Esophagus (tissue), 2 donors: ENCODE measurements at regions not wholly inside any gene's neighbourhood (a gene's known extent, or its start where the extent isn't known, plus 50 kb on each side); places are given as distances from the start of the nearest gene placed in this dataset.

ENCODE experiments used
- H3K27ac ChIP-seq, 2 donors: one replicate each; pipeline ENCODE4 v1.5.1; 2013; ENCODE audit warnings: low read depth in 2 of 2, mild to moderate bottlenecking in 2 of 2, inconsistent platforms in 1 of 2, low read length in 1 of 2, moderate library complexity in 1 of 2
- H3K27me3 ChIP-seq, 2 donors: one replicate each; pipeline ENCODE4 v1.6.1; 2013; ENCODE audit warnings: low read length in 2 of 2, control low read depth in 1 of 2, mild to moderate bottlenecking in 1 of 2; ENCODE audit not compliant: insufficient read depth in 2 of 2, control insufficient read depth in 1 of 2
- H3K36me3 ChIP-seq, 2 donors: one replicate each; pipeline ENCODE4 v1.6.1; 2013; ENCODE audit warnings: low read length in 1 of 2; ENCODE audit not compliant: control insufficient read depth in 2 of 2, insufficient read depth in 2 of 2
- H3K4me1 ChIP-seq, 2 donors: one replicate each; pipeline ENCODE4 v1.6.1; 2013; ENCODE audit warnings: low read length in 1 of 2; ENCODE audit not compliant: control insufficient read depth in 2 of 2, insufficient read depth in 2 of 2
- H3K4me3 ChIP-seq, 2 donors: one replicate each; pipeline ENCODE4 v1.5.1; 2013; ENCODE audit warnings: low read length in 2 of 2, mild to moderate bottlenecking in 2 of 2, low read depth in 1 of 2, moderate library complexity in 1 of 2
- H3K9me3 ChIP-seq, 2 donors: one replicate each; pipeline ENCODE4 v1.6.1; 2013; ENCODE audit warnings: mild to moderate bottlenecking in 2 of 2, low read depth in 1 of 2, low read length in 1 of 2, moderate library complexity in 1 of 2; ENCODE audit not compliant: control insufficient read depth in 2 of 2, insufficient read depth in 1 of 2
- WGBS, 2 donors: extraction: QIAGEN DNeasy Blood & Tissue Kit; methylation state at CpG; one replicate each; pipeline ENCODE4 v1.1.7; 2013; 5-methylcytosine and 5-hydroxymethylcytosine counted together
- donor health status: healthy with polysubstance abuse.
- donor health status: Bipolar disorder and iron deficiency.

GRCh38 chr6:132995009-132995408 lies 180.6 kb downstream of the RPS12 start:
- H3K27ac ChIP-seq = no peak overlapping the region
- H3K9me3 ChIP-seq = no peaks in the 10 kb centered on the region
- H3K36me3 ChIP-seq = no peaks in the 10 kb centered on the region
- H3K4me1 ChIP-seq = no peaks in the 10 kb centered on the region
- no peak overlapping the region for H3K4me3 ChIP-seq
- H3K27me3 ChIP-seq = no peaks in the 10 kb centered on the region
- WGBS, 2 donors = 92 to 94% methylated on average over 5 of the region's 5 CpGs

- no peak overlapping the region for H3K27ac ChIP-seq
- no peaks in the 10 kb centered on the region for H3K9me3 ChIP-seq
- 84 to 90% methylated on average over 3 of the region's 3 CpGs for WGBS, 2 donors
- no peaks in the 10 kb centered on the region for H3K36me3 ChIP-seq
- no peak overlapping the region for H3K4me3 ChIP-seq
- no peaks in the 10 kb centered on the region for H3K27me3 ChIP-seq
- H3K4me1 ChIP-seq = no peaks in the 10 kb centered on the region
Observed at GRCh38 chr6:132995432-132995831, 181.1 kb downstream of the RPS12 start.

GRCh38 chr6:132998418-132998817 lies 184.0 kb downstream of the RPS12 start:
- H3K9me3 ChIP-seq = no peaks in the 10 kb centered on the region
- H3K27me3 ChIP-seq = no peaks in the 10 kb centered on the region
- H3K4me3 ChIP-seq = no peak overlapping the region
- H3K27ac ChIP-seq = no peak overlapping the region
- no peaks in the 10 kb centered on the region for H3K4me1 ChIP-seq
- H3K36me3 ChIP-seq = no peaks in the 10 kb centered on the region

- no peak overlapping the region for H3K4me3 ChIP-seq
- H3K36me3 ChIP-seq = no peaks in the 10 kb centered on the region
- H3K27me3 ChIP-seq = no peaks in the 10 kb centered on the region
- H3K4me1 ChIP-seq = no peaks in the 10 kb centered on the region
- no peaks in the 10 kb centered on the region for H3K9me3 ChIP-seq
- H3K27ac ChIP-seq = no peak overlapping the region
- WGBS, 2 donors = 45 to 62% methylated on average over 2 of the region's 2 CpGs
Observed at GRCh38 chr6:133001040-133001565, 186.7 kb downstream of the RPS12 start.

- WGBS, 2 donors = 87 to 94% methylated on average over 2 of the region's 2 CpGs
- Histone ChIP-seq H3K9me3 (no peaks in the 10 kb centered on the region), H3K4me3 (no peak overlapping the region), H3K4me1 (no peaks in the 10 kb centered on the region), H3K27ac (no peak overlapping the region), H3K36me3 (no peaks in the 10 kb centered on the region), H3K27me3 (no peaks in the 10 kb centered on the region)
Observed at GRCh38 chr6:133004304-133004884, 190.0 kb downstream of the RPS12 start.

- H3K4me3 ChIP-seq = no peak overlapping the region
- no peaks in the 10 kb centered on the region for H3K4me1 ChIP-seq
- no peaks in the 10 kb centered on the region for H3K9me3 ChIP-seq
- 63% methylated on average over 1 of the region's 1 CpG for WGBS, 2 donors
- H3K27ac ChIP-seq = no peak overlapping the region
- no peaks in the 10 kb centered on the region for H3K36me3 ChIP-seq
- no peaks in the 10 kb centered on the region for H3K27me3 ChIP-seq
Observed at GRCh38 chr6:133012774-133013173, 198.4 kb downstream of the RPS12 start.

GRCh38 chr6:133016631-133017030 lies 202.3 kb downstream of the RPS12 start:
- Histone ChIP-seq H3K4me3 (no peak overlapping the region), H3K4me1 (no peaks in the 10 kb centered on the region)
- 63 to 77% methylated on average over 5 of the region's 5 CpGs for WGBS, 2 donors

GRCh38 chr6:133017581-133017980 lies 203.2 kb downstream of the RPS12 start:
- 45 to 54% methylated on average over 5 of the region's 5 CpGs for WGBS, 2 donors
- Histone ChIP-seq H3K27ac (no peak overlapping the region), H3K36me3 (no peaks in the 10 kb centered on the region), H3K4me3 (no peak overlapping the region), H3K27me3 (no peaks in the 10 kb centered on the region), H3K9me3 (no peaks in the 10 kb centered on the region), H3K4me1 (no peaks in the 10 kb centered on the region)

More at GRCh38 chr6:133016631-133017030, 202.3 kb downstream of the RPS12 start:
- Histone ChIP-seq H3K9me3 (no peaks in the 10 kb centered on the region), H3K27ac (no peak overlapping the region), H3K27me3 (no peaks in the 10 kb centered on the region), H3K36me3 (no peaks in the 10 kb centered on the region)

GRCh38 chr6:133026705-133027104 lies 212.3 kb downstream of the RPS12 start:
- Histone ChIP-seq H3K4me1 (no peaks in the 10 kb centered on the region), H3K9me3 (no peaks in the 10 kb centered on the region), H3K27me3 (no peaks in the 10 kb centered on the region), H3K36me3 (no peaks in the 10 kb centered on the region), H3K27ac (no peak overlapping the region), H3K4me3 (no peak overlapping the region)
- WGBS, 2 donors = 93 to 94% methylated on average over 2 of the region's 2 CpGs

GRCh38 chr6:133033263-133033662 lies 207.9 kb upstream of the EYA4 start:
- Histone ChIP-seq H3K27me3 (no peaks in the 10 kb centered on the region), H3K27ac (no peak overlapping the region), H3K9me3 (no peaks in the 10 kb centered on the region), H3K36me3 (no peaks in the 10 kb centered on the region), H3K4me1 (no peaks in the 10 kb centered on the region), H3K4me3 (no peak overlapping the region)
- 85 to 89% methylated on average over 4 of the region's 4 CpGs for WGBS, 2 donors
